H9 (cell line): ENCODE measurements at regions not wholly inside any gene's neighbourhood (a gene's known extent, or its start where the extent isn't known, plus 50 kb on each side); places are given as distances from the start of the nearest gene placed in this dataset.

Source experiments
- DNase-seq: peaks from one replicate; pipeline ENCODE4 v3.0.0-alpha.2; 2017
- H2AFZ ChIP-seq: one replicate; pipeline ENCODE4 v1.6.1; 2013; ENCODE audit warnings: mild to moderate bottlenecking, low read length, control low read depth, moderate library complexity
- H2AK5ac ChIP-seq: 2 replicates; pipeline ENCODE4 v1.6.1; 2013; ENCODE audit warnings: low read length, control low read depth, mixed read lengths; ENCODE audit not compliant: insufficient read length
- H2BK120ac ChIP-seq: one replicate; pipeline ENCODE4 v1.6.1; 2013; ENCODE audit warnings: low read depth, mild to moderate bottlenecking, low read length, control low read depth, inconsistent platforms; ENCODE audit not compliant: poor library complexity, severe bottlenecking
- H2BK12ac ChIP-seq: 2 replicates; pipeline ENCODE4 v1.6.1; 2013; ENCODE audit warnings: low read length, control low read depth, mixed read lengths, low read depth; ENCODE audit not compliant: insufficient read length
- H2BK15ac ChIP-seq: 2 replicates; pipeline ENCODE4 v1.6.1; 2013; ENCODE audit warnings: low read depth, low read length, control low read depth
- H2BK20ac ChIP-seq: one replicate; pipeline ENCODE4 v1.6.1; 2013; ENCODE audit warnings: low read depth, mild to moderate bottlenecking, low read length, control low read depth, inconsistent platforms; ENCODE audit not compliant: poor library complexity, severe bottlenecking
- H2BK5ac ChIP-seq: 2 replicates; pipeline ENCODE4 v1.6.1; 2013; ENCODE audit warnings: low read length, control low read depth, mixed read lengths; ENCODE audit not compliant: insufficient read length
- H3K14ac ChIP-seq: 2 replicates; pipeline ENCODE4 v1.6.1; 2013; ENCODE audit warnings: low read length, control low read depth; ENCODE audit not compliant: insufficient read depth
- H3K18ac ChIP-seq: 2 replicates; pipeline ENCODE4 v1.6.1; 2013; ENCODE audit warnings: low read depth, mild to moderate bottlenecking, mixed read lengths, low read length, control low read depth; ENCODE audit not compliant: insufficient read length
- H3K23ac ChIP-seq: 2 replicates; pipeline ENCODE4 v1.6.1; 2013; ENCODE audit warnings: low read length, control low read depth, mixed read lengths, low read depth; ENCODE audit not compliant: insufficient read length
- H3K23me2 ChIP-seq: 2 replicates; pipeline ENCODE4 v1.6.1; 2013; ENCODE audit warnings: low read depth, mild to moderate bottlenecking, mixed read lengths, low read length, control low read depth; ENCODE audit not compliant: insufficient read length, poor library complexity, severe bottlenecking
- H3K27ac ChIP-seq: 2 replicates; pipeline ENCODE4 v1.5.1; 2013; ENCODE audit warnings: low read length, control low read depth, mixed read lengths, low read depth; ENCODE audit not compliant: insufficient read length
- H3K27me3 ChIP-seq: 2 replicates; pipeline ENCODE4 v1.6.1; 2013; ENCODE audit warnings: low read length, control low read depth, inconsistent platforms; ENCODE audit not compliant: insufficient read depth
- H3K4ac ChIP-seq: 2 replicates; pipeline ENCODE4 v1.6.1; 2013; ENCODE audit warnings: low read depth, mild to moderate bottlenecking, control low read depth, inconsistent platforms, low read length, moderate library complexity
- H3K4me1 ChIP-seq: 2 replicates; pipeline ENCODE4 v1.6.1; 2013; ENCODE audit warnings: low read length, control low read depth, inconsistent platforms; ENCODE audit not compliant: insufficient read depth
- H3K4me2 ChIP-seq: 2 replicates; pipeline ENCODE4 v1.6.1; 2013; ENCODE audit warnings: low read length, control low read depth, mixed read lengths; ENCODE audit not compliant: insufficient read length, insufficient read depth
- H3K56ac ChIP-seq: 2 replicates; pipeline ENCODE4 v1.6.1; 2013; ENCODE audit warnings: low read depth, mild to moderate bottlenecking, mixed read lengths, low read length, control low read depth; ENCODE audit not compliant: insufficient read length
- H3K79me1 ChIP-seq: 2 replicates; pipeline ENCODE4 v1.6.1; 2013; ENCODE audit warnings: low read depth, mild to moderate bottlenecking, moderate library complexity, low read length, control low read depth, inconsistent platforms; ENCODE audit not compliant: insufficient read depth, poor library complexity, severe bottlenecking
- H3K79me2 ChIP-seq: 2 replicates; pipeline ENCODE4 v1.6.1; 2013; ENCODE audit warnings: low read length, control low read depth, inconsistent platforms; ENCODE audit not compliant: insufficient read depth
- H3K9ac ChIP-seq: 2 replicates; pipeline ENCODE4 v1.6.1; 2013; ENCODE audit warnings: low read length, control low read depth, mixed read lengths; ENCODE audit not compliant: insufficient read length; ENCODE audit errors: extremely low read depth
- H3K9me3 ChIP-seq: one replicate; pipeline ENCODE4 v1.6.1; 2013; ENCODE audit warnings: low read depth, low read length, inconsistent platforms; ENCODE audit not compliant: control insufficient read depth
- H3T11ph ChIP-seq: one replicate; pipeline ENCODE4 v1.6.1; 2013; ENCODE audit warnings: mild to moderate bottlenecking, low read length, control low read depth, inconsistent platforms
- H4K20me1 ChIP-seq: one replicate; pipeline ENCODE4 v1.6.1; 2013; ENCODE audit not compliant: control insufficient read depth, insufficient read length, insufficient read depth
- H4K5ac ChIP-seq: 2 replicates; pipeline ENCODE4 v1.6.1; 2013; ENCODE audit warnings: low read depth, mild to moderate bottlenecking, mixed read lengths, low read length, control low read depth; ENCODE audit not compliant: insufficient read length
- H4K8ac ChIP-seq: replicated peaks from 2 replicates; pipeline ENCODE4 v1.6.1; 2013; ENCODE audit warnings: low read length, control low read depth, mixed read lengths, low read depth; ENCODE audit not compliant: insufficient read length
- H4K91ac ChIP-seq: 2 replicates; pipeline ENCODE4 v1.6.1; 2013; ENCODE audit warnings: low read depth, mild to moderate bottlenecking, moderate library complexity, mixed read lengths, low read length, control low read depth; ENCODE audit not compliant: insufficient read length
- H3K27ac Mint-ChIP-seq, 3 experiments: 2 replicates in 2 of 3; 3 replicates in 1 of 3; pipeline ENCODE4 v1.8.0; 2020 to 2021; ENCODE audit warnings: mixed read lengths in 3 of 3, mild to moderate bottlenecking in 1 of 3, moderate library complexity in 1 of 3
- H3K27me3 Mint-ChIP-seq: 2 replicates; pipeline ENCODE4 v1.8.0; 2021; ENCODE audit warnings: low read depth, mild to moderate bottlenecking, moderate library complexity, mixed read lengths
- H3K36me3 Mint-ChIP-seq, 3 experiments: 2 replicates in 2 of 3; 3 replicates in 1 of 3; pipeline ENCODE4 v1.8.0; 2020 to 2021; ENCODE audit warnings: low read depth in 3 of 3, mixed read lengths in 3 of 3; ENCODE audit not compliant: insufficient read depth in 1 of 3
- H3K4me1 Mint-ChIP-seq, 2 experiments: 2 replicates each; pipeline ENCODE4 v1.8.0; 2020; ENCODE audit warnings: mixed read lengths in 2 of 2
- H3K4me3 Mint-ChIP-seq, 2 experiments: 2 replicates in 1 of 2; 3 replicates in 1 of 2; pipeline ENCODE4 v1.8.0; 2020 to 2021; ENCODE audit warnings: mild to moderate bottlenecking in 2 of 2, mixed read lengths in 2 of 2, moderate library complexity in 1 of 2
- H3K9me3 Mint-ChIP-seq, 2 experiments: 2 replicates in 1 of 2; 3 replicates in 1 of 2; pipeline ENCODE4 v1.8.0; 2020; ENCODE audit warnings: mild to moderate bottlenecking in 2 of 2, mixed read lengths in 2 of 2, moderate library complexity in 1 of 2
- CTCF ChIP-seq: fragments of 200-600 bp; sonication (generic); conservative IDR thresholded peaks from 3 replicates; pipeline ENCODE4 v1.8.0; 2021; ENCODE audit warnings: antibody characterized with exemption, mild to moderate bottlenecking
- WGBS: extraction: QIAGEN DNeasy Blood & Tissue Kit; methylation state at CpG from one replicate; pipeline ENCODE4 v1.1.7; 2013; ENCODE audit warnings: missing lambda C conversion rate, low lambda C conversion rate, mixed read lengths; ENCODE audit not compliant: insufficient read length; ENCODE audit errors: extremely low coverage; 5-methylcytosine and 5-hydroxymethylcytosine counted together

- Histone ChIP-seq H4K5ac (no peak overlapping the region), H2AK5ac (no peak overlapping the region), H3K27me3 (0 out of 2 replicates have a peak, but pooled peaks cover 3% of the 10 kb centered on the region), H4K20me1 (no peaks in the 10 kb centered on the region), H3K79me1 (no peaks in the 10 kb centered on the region), H2BK15ac (no peak overlapping the region), H2BK5ac (no peak overlapping the region), H4K8ac (no peak overlapping the region), H2BK12ac (no peak overlapping the region), H3K56ac (no peak overlapping the region), H2BK20ac (no peak overlapping the region), H3K9me3 (no peaks in the 10 kb centered on the region), H2AFZ (no peak overlapping the region), H3K79me2 (no peaks in the 10 kb centered on the region), H3K23ac (no peak overlapping the region), H3K18ac (no peak overlapping the region), H3K4me1 (peaks cover 8% of the 10 kb centered on the region; the same call in 1 of the 2 replicates), H3K4ac (no peak overlapping the region), H4K91ac (no peak overlapping the region), H3K14ac (no peak overlapping the region), H3K9ac (no peak overlapping the region), H2BK120ac (no peak overlapping the region), H3K4me2 (no peak overlapping the region), H3K23me2 (no peaks in the 10 kb centered on the region), H3K27ac (no peak overlapping the region), H3T11ph (no peak overlapping the region)
- peaks cover 54 to 59% of the 10 kb centered on the region in 2 experiments for H3K4me1 Mint-ChIP-seq
- H3K36me3 Mint-ChIP-seq: peaks cover 0 to 6% (median 2%) of the 10 kb centered on the region in 3 experiments; a peak in 3 of 7 replicates
- DNase-seq: no peak
- H3K9me3 Mint-ChIP-seq: 0 out of 5 replicates have a peak, but pooled peaks cover 0 to 2% of the 10 kb centered on the region in 2 experiments
- no peaks in the 10 kb centered on the region; the same call in 1 of the 2 replicates for H3K27me3 Mint-ChIP-seq
- no peak overlapping the region; a peak in 1 of 7 replicates for H3K27ac Mint-ChIP-seq
- no CpG with 5 or more reads among the region's 14 CpGs for WGBS
- H3K4me3 Mint-ChIP-seq: no peak overlapping the region
- TF ChIP-seq CTCF: no peak
Observed at GRCh38 chr6:158920311-158920905, 79.6 kb downstream of the RSPH3 start.
